ENCODE measurements at regions not wholly inside any gene's neighbourhood (a gene's known extent, or its start where the extent isn't known, plus 50 kb on each side); places are given as distances from the start of the nearest gene placed in this dataset.

DNA sequence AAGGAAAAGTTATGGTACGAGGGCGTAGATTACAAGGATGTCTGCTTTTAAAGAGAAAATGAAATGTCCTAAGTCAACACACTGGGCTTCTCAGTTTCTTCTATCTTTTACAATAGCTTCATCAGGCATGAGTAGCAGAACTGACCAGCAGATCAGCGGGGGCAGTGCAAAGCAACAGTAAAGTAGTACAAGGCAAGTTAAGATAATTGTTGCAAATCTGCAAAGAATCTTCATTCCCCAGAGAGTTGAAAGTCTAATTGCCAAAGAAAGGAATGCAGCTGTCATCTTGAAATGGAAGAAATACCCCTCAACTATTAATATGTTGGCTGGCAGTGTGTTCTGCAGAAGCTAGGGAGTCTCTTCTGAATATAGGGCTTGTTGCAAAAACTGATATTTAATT is 60.2 kb upstream of the SLC39A10 start:
- ChIA-PET CTCF (interaction anchor here in 1 of 2 donors (1.0 kb wide), 1 partner anchor 98 kb away, joined by 3 read pairs; no protein-coding TSS in a partner anchor), POLR2A (interaction anchor here in 1 of 2 donors (1.2 kb wide), 1 partner anchor 11 kb away, joined by 3 read pairs; no protein-coding TSS in a partner anchor)
- Mint-ChIP-seq H3K27ac (peak overlapping the region in 1 of 2 donors; percentile 2), H3K27me3 (no peaks in the 10 kb centered on the region), H3K36me3 (peaks cover 4% of the 10 kb centered on the region), H3K4me3 (no peak overlapping the region), H3K4me1 (peaks cover 14 to 21% (median 21%) of the 10 kb centered on the region in 3 donors), H3K9me3 (peaks cover 0 to 12% (median 6%) of the 10 kb centered on the region in 3 donors)
- H3K27ac ChIP-seq (ENCODE audit: low read length) = no peak overlapping the region
- DNase-seq = no peak
- H3K36me3 ChIP-seq (ENCODE audit: control insufficient read depth in 2 of 2, extremely low read depth in 1 of 2, insufficient read depth in 1 of 2, low read length in 1 of 2) = no peaks in the 10 kb centered on the region
- WGBS (ENCODE audit: insufficient coverage) = no CpG with 5 or more reads among the region's 3 CpGs
- H3K4me3 ChIP-seq (ENCODE audit: control insufficient read depth in 1 of 2, extremely low read depth in 1 of 2, low read length in 1 of 2) = no peak overlapping the region
- no peaks in the 10 kb centered on the region for H3K9me3 ChIP-seq
- H3K4me1 ChIP-seq (ENCODE audit: control insufficient read depth in 1 of 2, extremely low read depth in 1 of 2, insufficient read depth in 2 of 2, low read length in 2 of 2) = no peaks in the 10 kb centered on the region
- no peaks in the 10 kb centered on the region for H3K27me3 ChIP-seq (replicated peaks in 1 of 2; ENCODE audit: control insufficient read depth in 2 of 2, extremely low read depth in 1 of 2, insufficient read depth in 2 of 2, low read length in 1 of 2)
- no peak for ATAC-seq (replicated peaks in 1 of 4)

DNA sequence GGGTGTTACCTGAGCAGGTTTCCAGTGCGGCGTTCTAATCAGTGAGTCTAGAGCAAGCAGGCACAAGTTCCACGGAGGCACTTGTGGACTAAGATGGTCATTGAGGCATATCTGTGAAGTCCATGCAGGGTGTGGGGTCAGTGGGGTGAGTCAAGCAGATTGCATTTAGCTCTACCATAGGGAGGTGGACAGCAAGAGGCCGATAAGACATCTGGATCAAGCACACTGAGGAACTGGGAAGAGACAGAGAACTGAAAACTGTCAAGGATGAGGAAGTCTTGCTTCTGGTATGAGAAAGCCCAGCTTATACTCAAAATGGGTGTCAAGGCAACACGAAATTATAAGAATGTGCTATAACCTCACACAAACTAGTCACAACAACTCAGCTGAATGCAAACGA is 61.2 kb upstream of the SLC39A10 start:
- Mint-ChIP-seq H3K9me3 (peaks cover 0 to 12% (median 6%) of the 10 kb centered on the region in 3 donors), H3K27me3 (no peaks in the 10 kb centered on the region), H3K27ac (no peak overlapping the region), H3K36me3 (peaks cover 4% of the 10 kb centered on the region), H3K4me1 (peaks cover 12 to 26% (median 19%) of the 10 kb centered on the region in 3 donors), H3K4me3 (no peak overlapping the region)
- Histone ChIP-seq H3K36me3 (ENCODE audit: control insufficient read depth in 2 of 2, extremely low read depth in 1 of 2, insufficient read depth in 1 of 2, low read length in 1 of 2) (no peaks in the 10 kb centered on the region), H3K4me1 (ENCODE audit: control insufficient read depth in 1 of 2, extremely low read depth in 1 of 2, insufficient read depth in 2 of 2, low read length in 2 of 2) (no peaks in the 10 kb centered on the region), H3K9me3 (no peaks in the 10 kb centered on the region), H3K4me3 (ENCODE audit: control insufficient read depth in 1 of 2, extremely low read depth in 1 of 2, low read length in 1 of 2) (no peak overlapping the region), H3K27me3 (replicated peaks in 1 of 2; ENCODE audit: control insufficient read depth in 2 of 2, extremely low read depth in 1 of 2, insufficient read depth in 2 of 2, low read length in 1 of 2) (no peaks in the 10 kb centered on the region), H3K27ac (ENCODE audit: low read length) (no peak overlapping the region)
- ChIA-PET CTCF (no interaction called here), POLR2A (interaction anchor here in 1 of 2 donors (1.2 kb wide), 1 partner anchor 10 kb away, joined by 3 read pairs; no protein-coding TSS in a partner anchor)
- ATAC-seq (replicated peaks in 1 of 4) (no peak), DNase-seq (no peak)
- 94% methylated on average over 5 of the region's 6 CpGs for WGBS (ENCODE audit: insufficient coverage)

DNA sequence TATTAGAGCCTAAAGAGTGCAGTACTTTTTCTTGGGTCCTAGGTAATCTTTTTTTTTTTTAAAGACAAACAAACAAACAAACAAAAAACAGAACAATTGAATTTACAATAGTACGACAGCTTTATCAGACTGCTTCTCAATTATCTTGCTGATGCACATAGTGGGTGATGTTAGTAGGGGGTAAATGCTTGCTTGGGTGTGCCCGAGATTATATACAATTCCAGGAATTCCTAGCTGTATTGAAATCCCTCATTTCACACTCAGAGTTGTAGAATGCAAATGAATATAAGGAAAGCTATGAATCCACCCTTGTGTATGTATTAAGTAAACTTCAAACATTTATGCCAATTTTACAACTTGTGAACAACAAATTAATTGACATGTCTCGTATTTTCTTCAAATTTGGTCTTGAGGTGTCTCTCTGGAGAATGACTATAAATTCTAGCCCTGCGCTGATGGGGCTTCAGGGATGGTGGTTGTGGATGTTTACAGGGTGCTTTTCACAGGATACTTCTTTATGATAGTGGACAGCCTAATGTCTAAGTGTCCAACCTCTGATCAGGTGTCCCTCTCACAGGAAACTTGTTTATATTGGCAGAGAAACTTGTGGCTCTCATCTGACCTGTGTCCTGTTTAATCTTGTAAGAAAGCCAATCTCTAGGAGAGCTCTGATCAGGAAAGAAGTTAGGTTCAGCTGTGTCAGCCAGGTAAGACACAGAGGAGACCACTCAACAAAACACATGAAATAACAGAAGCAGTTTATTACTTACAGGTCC is 61.9 kb upstream of the SLC39A10 start:
- no peaks in the 10 kb centered on the region for H3K36me3 ChIP-seq (ENCODE audit: control insufficient read depth in 2 of 2, extremely low read depth in 1 of 2, insufficient read depth in 1 of 2, low read length in 1 of 2)
- H3K4me3 ChIP-seq (ENCODE audit: control insufficient read depth in 1 of 2, extremely low read depth in 1 of 2, low read length in 1 of 2) = no peak overlapping the region
- no CpG with 5 or more reads among the region's 4 CpGs for WGBS (ENCODE audit: insufficient coverage)
- Mint-ChIP-seq H3K27me3 (no peaks in the 10 kb centered on the region), H3K4me1 (peaks cover 14 to 30% (median 23%) of the 10 kb centered on the region in 3 donors), H3K27ac (no peak overlapping the region), H3K36me3 (peaks cover 4% of the 10 kb centered on the region), H3K9me3 (peaks cover 0 to 12% (median 6%) of the 10 kb centered on the region in 3 donors), H3K4me3 (no peak overlapping the region)
- no peak for DNase-seq
- no peak for ATAC-seq (replicated peaks in 1 of 4)
- no peaks in the 10 kb centered on the region for H3K4me1 ChIP-seq (ENCODE audit: control insufficient read depth in 1 of 2, extremely low read depth in 1 of 2, insufficient read depth in 2 of 2, low read length in 2 of 2)
- CTCF ChIA-PET = interaction anchor here (0.5 to 1.6 kb wide), 5 partner anchors 15 to 1144 kb away, joined by 3 to 5 read pairs (median 3); no protein-coding TSS in a partner anchor
- no peaks in the 10 kb centered on the region for H3K9me3 ChIP-seq
- no peaks in the 10 kb centered on the region for H3K27me3 ChIP-seq (replicated peaks in 1 of 2; ENCODE audit: control insufficient read depth in 2 of 2, extremely low read depth in 1 of 2, insufficient read depth in 2 of 2, low read length in 1 of 2)
- no peak overlapping the region for H3K27ac ChIP-seq (ENCODE audit: low read length)
- POLR2A ChIA-PET = interaction anchor here in 1 of 2 donors (0.5 to 0.7 kb wide), 3 partner anchors 24 to 606 kb away, joined by 3 to 4 read pairs (median 3); no protein-coding TSS in a partner anchor

DNA sequence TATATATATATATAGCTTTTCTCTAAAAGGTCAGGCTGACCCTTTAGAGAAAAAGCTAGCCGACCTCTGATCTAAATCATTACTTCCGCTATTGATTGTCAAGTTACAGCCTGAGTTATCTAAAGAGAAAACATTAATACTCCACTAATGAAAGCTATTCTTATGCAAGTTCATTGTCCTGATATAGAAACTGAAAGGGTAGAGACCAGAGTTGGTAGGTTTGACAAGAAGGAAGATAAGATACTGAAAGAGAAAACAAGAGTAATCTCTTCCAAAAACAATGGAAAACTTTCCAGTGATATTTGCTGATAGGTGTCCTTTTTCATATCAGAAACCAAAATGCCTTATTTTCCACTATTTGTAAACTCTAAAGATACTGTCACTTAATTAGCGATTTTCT is 62.8 kb upstream of the SLC39A10 start:
- ChIA-PET CTCF (interaction anchor here in 1 of 2 donors (0.6 to 1.6 kb wide), 3 partner anchors 14 to 1145 kb away, joined by 3 to 5 read pairs (median 3); no protein-coding TSS in a partner anchor), POLR2A (interaction anchor here in 1 of 2 donors (0.6 to 0.7 kb wide), 2 partner anchors 84 to 605 kb away, joined by 3 to 4 read pairs; no protein-coding TSS in a partner anchor)
- Histone ChIP-seq H3K27ac (ENCODE audit: low read length) (no peak overlapping the region), H3K4me1 (ENCODE audit: control insufficient read depth in 1 of 2, extremely low read depth in 1 of 2, insufficient read depth in 2 of 2, low read length in 2 of 2) (no peaks in the 10 kb centered on the region), H3K4me3 (ENCODE audit: control insufficient read depth in 1 of 2, extremely low read depth in 1 of 2, low read length in 1 of 2) (no peak overlapping the region), H3K36me3 (ENCODE audit: control insufficient read depth in 2 of 2, extremely low read depth in 1 of 2, insufficient read depth in 1 of 2, low read length in 1 of 2) (no peaks in the 10 kb centered on the region), H3K9me3 (no peaks in the 10 kb centered on the region), H3K27me3 (replicated peaks in 1 of 2; ENCODE audit: control insufficient read depth in 2 of 2, extremely low read depth in 1 of 2, insufficient read depth in 2 of 2, low read length in 1 of 2) (no peaks in the 10 kb centered on the region)
- H3K4me1 Mint-ChIP-seq = peaks cover 18 to 35% (median 23%) of the 10 kb centered on the region in 3 donors
- H3K4me3 Mint-ChIP-seq = no peak overlapping the region
- peaks cover 0 to 12% (median 6%) of the 10 kb centered on the region in 3 donors for H3K9me3 Mint-ChIP-seq
- H3K36me3 Mint-ChIP-seq = peaks cover 4% of the 10 kb centered on the region
- ATAC-seq (replicated peaks in 1 of 4) = no peak
- H3K27me3 Mint-ChIP-seq = no peaks in the 10 kb centered on the region
- peak overlapping the region in 1 of 2 donors; percentile 0 for H3K27ac Mint-ChIP-seq
- DNase-seq = no peak
- no CpG with 5 or more reads among the region's 3 CpGs for WGBS (ENCODE audit: insufficient coverage)

GRCh38 chr2:195592105-195592504 is 64.9 kb upstream of the SLC39A10 start:
- WGBS (ENCODE audit: insufficient coverage) = 100% methylated on average over 1 of the region's 2 CpGs
- no peak overlapping the region for H3K4me3 ChIP-seq (ENCODE audit: control insufficient read depth in 1 of 2, extremely low read depth in 1 of 2, low read length in 1 of 2)
- H3K27ac Mint-ChIP-seq = no peak overlapping the region
- no peak overlapping the region for H3K4me3 Mint-ChIP-seq
- H3K36me3 ChIP-seq (ENCODE audit: control insufficient read depth in 2 of 2, extremely low read depth in 1 of 2, insufficient read depth in 1 of 2, low read length in 1 of 2) = no peaks in the 10 kb centered on the region
- ChIA-PET POLR2A (no interaction called here), CTCF (interaction anchor here in 1 of 2 donors (0.6 to 1.2 kb wide), 5 partner anchors 9 to 143 kb away, joined by 3 read pairs; no protein-coding TSS in a partner anchor)
- H3K27me3 Mint-ChIP-seq = no peaks in the 10 kb centered on the region
- DNase-seq (no peak), ATAC-seq (replicated peaks in 1 of 4) (no peak)
- H3K9me3 Mint-ChIP-seq = peaks cover 0 to 12% (median 6%) of the 10 kb centered on the region in 3 donors
- no peaks in the 10 kb centered on the region for H3K4me1 ChIP-seq (ENCODE audit: control insufficient read depth in 1 of 2, extremely low read depth in 1 of 2, insufficient read depth in 2 of 2, low read length in 2 of 2)
- no peaks in the 10 kb centered on the region for H3K36me3 Mint-ChIP-seq
- no peaks in the 10 kb centered on the region for H3K27me3 ChIP-seq (replicated peaks in 1 of 2; ENCODE audit: control insufficient read depth in 2 of 2, extremely low read depth in 1 of 2, insufficient read depth in 2 of 2, low read length in 1 of 2)
- no peaks in the 10 kb centered on the region for H3K9me3 ChIP-seq
- H3K27ac ChIP-seq (ENCODE audit: low read length) = no peak overlapping the region
- peaks cover 18 to 35% (median 23%) of the 10 kb centered on the region in 3 donors for H3K4me1 Mint-ChIP-seq

- H3K36me3 Mint-ChIP-seq = no peaks in the 10 kb centered on the region
- Histone ChIP-seq H3K4me3 (ENCODE audit: control insufficient read depth in 1 of 2, extremely low read depth in 1 of 2, low read length in 1 of 2) (no peak overlapping the region), H3K27ac (ENCODE audit: low read length) (no peak overlapping the region), H3K9me3 (no peaks in the 10 kb centered on the region), H3K36me3 (ENCODE audit: control insufficient read depth in 2 of 2, extremely low read depth in 1 of 2, insufficient read depth in 1 of 2, low read length in 1 of 2) (no peaks in the 10 kb centered on the region), H3K4me1 (ENCODE audit: control insufficient read depth in 1 of 2, extremely low read depth in 1 of 2, insufficient read depth in 2 of 2, low read length in 2 of 2) (no peaks in the 10 kb centered on the region), H3K27me3 (replicated peaks in 1 of 2; ENCODE audit: control insufficient read depth in 2 of 2, extremely low read depth in 1 of 2, insufficient read depth in 2 of 2, low read length in 1 of 2) (no peaks in the 10 kb centered on the region)
- no CpG with 5 or more reads among the region's 1 CpG for WGBS (ENCODE audit: insufficient coverage)
- no peak overlapping the region for H3K27ac Mint-ChIP-seq
- no peak for DNase-seq
- ATAC-seq (replicated peaks in 1 of 4) = no peak
- H3K4me1 Mint-ChIP-seq = peaks cover 22 to 35% (median 23%) of the 10 kb centered on the region in 3 donors
- no peak overlapping the region for H3K4me3 Mint-ChIP-seq
- peaks cover 0 to 7% (median 6%) of the 10 kb centered on the region in 3 donors for H3K9me3 Mint-ChIP-seq
- H3K27me3 Mint-ChIP-seq = no peaks in the 10 kb centered on the region
- CTCF ChIA-PET = no interaction called here
- POLR2A ChIA-PET = no interaction called here
These were observed 66.2 kb upstream of the SLC39A10 start for GRCh38 chr2:195590861-195591205.

Measured in T-cell (primary cell).